Left renal cortex interstitium (tissue), 4 donors: ENCODE measurements at regions not wholly inside any gene's neighbourhood (a gene's known extent, or its start where the extent isn't known, plus 50 kb on each side); places are given as distances from the start of the nearest gene placed in this dataset.
"Not testable (repeated sequence)": the region's sequence is repeated elsewhere in the genome, so short reads cannot be mapped to it uniquely, and the experiment has no call there.

ENCODE experiments used
- DNase-seq, 4 donors: peaks; one replicate each; pipeline ENCODE4 v3.0.0-alpha.2; 2013; ENCODE audit warnings: low read depth in 4 of 4, low spot score in 2 of 4, missing footprints in 1 of 4

- no peak for DNase-seq
Observed at GRCh38 chr4:114085611-114086345, 106.3 kb upstream of the ARSJ start.

- DNase-seq = no peak
Observed at GRCh38 chr4:114087596-114088230, 108.3 kb upstream of the ARSJ start.

GRCh38 chr4:114088481-114088880 is 109.0 kb upstream of the ARSJ start:
- no peak for DNase-seq

GRCh38 chr4:114091546-114091945 is 112.1 kb upstream of the ARSJ start:
- no peak for DNase-seq

GRCh38 chr4:114093221-114093715 is 113.8 kb upstream of the ARSJ start:
- no peak for DNase-seq

- DNase-seq = no peak
Observed at GRCh38 chr4:114100288-114101031, 121.0 kb upstream of the ARSJ start.

GRCh38 chr4:114103908-114104307 is 124.5 kb upstream of the ARSJ start:
- no peak for DNase-seq

GRCh38 chr4:114108869-114109268 is 129.4 kb upstream of the ARSJ start:
- DNase-seq = no peak

- DNase-seq = no peak
Observed at GRCh38 chr4:114109776-114110175, 130.3 kb upstream of the ARSJ start.

- DNase-seq = no peak
Observed at GRCh38 chr4:114115526-114115925, 136.1 kb upstream of the ARSJ start.

- DNase-seq = no peak
Observed at GRCh38 chr4:114116861-114117260, 137.4 kb upstream of the ARSJ start.

- no peak for DNase-seq
Observed at GRCh38 chr4:114121221-114121620, 141.8 kb upstream of the ARSJ start.

- no peak for DNase-seq
Observed at GRCh38 chr4:114132199-114132598, 152.8 kb upstream of the ARSJ start.

- no peak for DNase-seq
Observed at GRCh38 chr4:114132830-114133229, 153.4 kb upstream of the ARSJ start.

- no peak for DNase-seq
Observed at GRCh38 chr4:114136069-114136468, 156.6 kb upstream of the ARSJ start.

GRCh38 chr4:114137984-114138383 is 158.5 kb upstream of the ARSJ start:
- DNase-seq = no peak

- DNase-seq = no peak
Observed at GRCh38 chr4:114146947-114147618, 167.6 kb upstream of the ARSJ start.

GRCh38 chr4:114147619-114148208 is 168.3 kb upstream of the ARSJ start:
- DNase-seq = not testable (repeated sequence)

- not testable (repeated sequence) for DNase-seq
Observed at GRCh38 chr4:114148372-114149070, 169.1 kb upstream of the ARSJ start.

- DNase-seq = no peak
Observed at GRCh38 chr4:114156371-114156770, 176.9 kb upstream of the ARSJ start.
